ENCODE measurements at regions not wholly inside any gene's neighbourhood (a gene's known extent, or its start where the extent isn't known, plus 50 kb on each side); places are given as distances from the start of the nearest gene placed in this dataset.
A peak's percentile ranks its signal among the peaks of the same experiment; 100 is the strongest.

DNA sequence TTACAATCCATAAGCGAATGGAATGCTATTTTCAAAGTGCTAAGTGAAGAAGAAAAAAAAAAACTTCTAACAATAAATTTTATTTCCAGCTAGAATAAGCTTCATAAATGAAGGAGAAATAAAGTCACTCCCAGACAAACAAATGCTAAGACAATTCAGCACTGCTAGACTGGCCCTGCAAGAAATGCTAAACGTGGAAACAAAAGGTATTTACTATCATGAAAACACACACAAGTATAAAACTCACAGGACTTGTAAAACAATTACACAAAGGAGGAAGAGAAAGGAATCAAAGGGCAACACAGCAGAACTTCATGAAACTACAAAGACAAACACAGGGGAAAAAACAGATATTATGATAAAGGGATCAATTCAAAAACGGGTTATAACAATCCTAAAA, 85.8 kb upstream of the NELL2 start:
- no peak for DNase-seq (ENCODE audit: low spot score)

DNA sequence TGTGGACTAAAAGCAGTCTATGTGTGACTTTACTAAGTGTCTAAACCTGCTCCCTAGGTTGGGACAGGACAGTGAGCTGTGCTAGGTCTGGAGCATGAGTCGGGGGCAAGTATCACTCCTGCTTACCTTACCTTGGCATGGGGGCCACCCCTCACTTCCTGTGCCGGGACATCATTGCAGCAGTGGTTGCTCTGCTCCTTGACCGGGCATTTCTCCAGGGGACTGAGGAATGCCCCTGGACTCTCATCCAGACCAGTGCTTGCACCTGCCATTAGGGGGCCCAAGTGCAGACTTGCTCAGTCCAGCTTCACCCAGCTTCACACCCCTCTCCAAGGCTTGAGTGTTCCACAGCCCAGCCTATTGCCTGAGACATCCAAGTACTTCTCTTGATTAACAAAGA, 84.7 kb upstream of the NELL2 start:
- no peak for DNase-seq (ENCODE audit: low spot score)

- DNase-seq (ENCODE audit: low spot score): no peak
Observed at GRCh38 chr12:44960423-44960822, 84.3 kb upstream of the NELL2 start.

GRCh38 chr12:44947163-44947562, 71.0 kb upstream of the NELL2 start:
- no peak for DNase-seq (ENCODE audit: low spot score)

DNA sequence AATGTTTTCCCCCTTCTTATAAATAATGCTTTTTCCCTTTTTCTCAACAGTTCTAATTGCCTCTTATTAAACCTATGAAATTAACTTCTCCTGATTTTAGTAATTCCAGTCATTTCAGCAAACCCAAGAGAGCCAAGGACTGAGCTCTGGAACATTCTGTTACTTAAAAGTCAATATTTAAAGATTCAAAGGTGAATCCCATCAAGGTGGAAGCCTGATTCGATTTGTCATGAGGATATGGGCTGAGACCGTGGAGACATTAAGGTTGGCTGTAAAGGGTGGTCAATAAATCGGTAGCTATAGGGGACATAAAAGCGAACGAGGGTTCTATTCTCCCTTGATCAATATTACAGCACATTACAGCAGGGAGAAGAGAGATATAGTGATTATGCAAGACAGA, 66.6 kb upstream of the NELL2 start:
- DNase-seq (ENCODE audit: low spot score): no peak

DNA sequence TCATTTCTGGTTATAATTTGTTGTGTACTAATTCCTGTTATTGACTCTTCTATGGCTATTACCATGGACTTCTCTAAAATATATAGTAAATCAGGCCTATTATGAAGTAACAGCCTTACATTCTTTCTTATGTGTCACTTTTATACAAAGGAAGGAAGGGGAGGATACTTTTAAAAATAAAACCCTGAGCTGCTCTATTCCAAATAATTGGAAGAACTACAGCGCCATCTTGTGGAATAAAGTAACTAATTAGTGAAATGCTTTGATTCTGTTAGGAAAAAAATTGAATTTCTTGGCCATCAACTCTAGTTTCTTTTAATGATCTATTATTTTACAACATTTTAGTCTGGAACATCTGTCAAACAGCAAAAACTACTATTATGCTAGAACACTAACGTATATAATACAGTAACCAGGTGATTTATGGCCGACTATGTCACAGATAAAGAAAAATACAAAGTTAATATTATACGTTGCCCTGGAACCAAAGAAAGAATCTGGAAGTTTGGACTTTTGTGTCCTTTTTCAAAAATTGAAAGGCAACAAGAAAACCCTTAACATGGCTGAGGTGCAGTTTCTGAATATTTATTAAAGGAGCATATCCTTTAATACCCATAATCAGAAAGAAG, 55.0 kb upstream of the NELL2 start:
- peak; percentile 16 for DNase-seq (ENCODE audit: low spot score)

GRCh38 chr12:44929236-44929885, 53.2 kb upstream of the NELL2 start:
- no peak for DNase-seq (ENCODE audit: low spot score)
